GM21423 (cell line): ENCODE measurements at regions not wholly inside any gene's neighbourhood (a gene's known extent, or its start where the extent isn't known, plus 50 kb on each side); places are given as distances from the start of the nearest gene placed in this dataset.
"Not testable (repeated sequence)": the region's sequence is repeated elsewhere in the genome, so short reads cannot be mapped to it uniquely, and the experiment has no call there.

Experiments used
- ATAC-seq: cut with Tn5 transposase; IDR thresholded peaks from one replicate; pipeline ENCODE4 v1.9.1; 2021; ENCODE audit warnings: mild to moderate bottlenecking, moderate library complexity; ENCODE audit not compliant: unreplicated experiment

- ATAC-seq: not testable (repeated sequence)
These were observed 180.1 kb upstream of the CNTN6 start for GRCh38 chr3:912717-913116.

- ATAC-seq: no peak
These were observed 169.5 kb upstream of the CNTN6 start for GRCh38 chr3:923161-923910.

GRCh38 chr3:930866-931265, 162.0 kb upstream of the CNTN6 start:
- ATAC-seq: no peak

GRCh38 chr3:933326-933725, 159.5 kb upstream of the CNTN6 start:
- no peak for ATAC-seq

DNA sequence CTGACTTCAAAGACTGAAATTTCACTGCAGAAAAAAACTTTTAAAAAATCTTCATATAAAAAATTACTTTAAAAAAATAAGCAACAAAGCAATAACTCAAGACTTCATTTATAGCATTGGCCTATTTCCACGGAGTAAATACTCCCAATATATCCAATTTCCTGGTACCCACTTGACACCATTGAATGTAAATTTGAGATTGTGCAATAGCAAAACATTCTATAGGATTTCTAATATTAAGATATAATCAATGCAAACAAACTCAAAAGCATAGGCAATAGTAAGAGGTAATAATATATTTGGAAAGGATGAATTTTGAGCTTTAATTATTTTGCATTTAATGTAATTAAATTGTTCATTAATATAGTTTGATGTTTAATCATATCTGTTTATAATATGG, 148.0 kb upstream of the CNTN6 start:
- ATAC-seq: no peak

GRCh38 chr3:945738-946137, 147.1 kb upstream of the CNTN6 start:
- ATAC-seq: no peak

DNA sequence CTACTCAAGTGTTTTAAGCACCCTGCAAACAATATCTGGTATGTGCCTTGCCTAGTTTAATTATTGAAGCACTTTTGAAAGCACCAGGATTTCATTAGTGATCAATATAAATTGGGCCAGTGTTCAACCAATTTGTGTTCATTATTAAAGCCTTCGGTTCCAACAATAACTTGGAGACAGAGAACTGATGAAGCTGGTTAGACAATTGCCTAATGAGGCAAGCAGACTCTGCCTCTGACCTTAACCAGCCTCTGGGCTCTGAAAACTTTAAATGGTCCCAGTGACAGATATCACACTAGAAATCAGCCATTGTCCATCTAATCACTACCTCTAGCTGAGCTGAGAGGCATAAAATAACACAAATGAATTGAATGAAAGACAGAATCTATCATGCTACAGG, 139.9 kb upstream of the CNTN6 start:
- ATAC-seq: no peak

GRCh38 chr3:963255-963654, 129.6 kb upstream of the CNTN6 start:
- ATAC-seq: no peak

GRCh38 chr3:963755-964154, 129.1 kb upstream of the CNTN6 start:
- no peak for ATAC-seq

DNA sequence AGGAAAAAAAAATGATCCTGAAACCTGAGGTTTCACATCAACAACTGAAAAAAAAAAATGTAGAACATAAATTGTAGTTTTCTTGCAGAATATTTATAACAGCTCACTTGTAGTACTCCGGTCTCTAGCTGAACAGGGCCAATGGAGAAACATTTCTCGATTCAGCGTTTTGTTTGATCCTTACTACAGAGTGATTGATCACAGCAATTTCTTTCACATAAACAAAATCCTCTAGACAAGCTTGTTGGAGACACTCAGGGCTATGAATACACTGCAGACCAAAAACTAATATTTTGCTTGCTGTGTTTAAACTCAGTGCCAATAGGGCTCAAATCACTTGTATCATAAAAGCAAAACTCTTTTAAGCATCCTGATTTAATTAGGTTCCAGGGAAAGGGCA, 127.0 kb upstream of the CNTN6 start:
- no peak for ATAC-seq

- no peak for ATAC-seq
These were observed 126.5 kb upstream of the CNTN6 start for GRCh38 chr3:966341-966740.

DNA sequence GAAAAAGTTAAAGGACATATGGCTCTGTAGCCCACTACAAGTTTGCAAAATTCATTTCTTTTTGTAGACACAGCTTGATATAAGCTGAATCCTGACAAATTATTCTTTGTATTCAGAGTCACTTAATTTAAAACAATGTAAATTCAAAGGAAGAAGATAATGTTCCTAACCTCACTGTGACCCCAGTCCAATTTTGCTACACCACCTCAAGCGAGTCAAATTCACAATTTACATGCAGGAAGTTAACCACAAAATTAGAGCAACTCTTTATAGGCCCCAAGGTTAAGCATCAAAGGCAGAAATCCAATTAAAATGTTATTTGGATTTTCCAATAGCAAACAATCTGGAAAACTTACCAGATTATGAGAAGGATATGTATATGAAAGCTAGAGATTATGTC, 119.5 kb upstream of the CNTN6 start:
- ATAC-seq: no peak

GRCh38 chr3:976006-976405, 116.8 kb upstream of the CNTN6 start:
- ATAC-seq: no peak

DNA sequence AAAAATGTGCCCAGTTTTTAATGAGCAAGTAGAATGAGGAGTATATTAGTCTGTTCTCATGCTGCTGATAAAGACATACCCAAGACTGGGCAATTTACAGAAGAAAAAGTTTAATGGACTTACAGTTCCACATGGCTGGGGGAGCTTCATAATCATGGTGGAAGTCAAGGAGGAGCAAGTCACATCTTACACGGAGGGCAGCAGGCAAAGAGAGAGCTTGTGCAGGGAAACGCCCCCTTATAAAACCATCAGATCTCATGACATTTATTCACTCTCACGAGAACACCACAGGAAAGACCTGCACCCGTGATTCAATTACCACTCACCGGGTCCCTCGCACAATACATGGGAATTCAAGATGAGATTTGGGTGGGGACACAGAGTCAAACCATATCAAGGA, 111.7 kb upstream of the CNTN6 start:
- no peak for ATAC-seq

- ATAC-seq: no peak
These were observed 104.0 kb upstream of the CNTN6 start for GRCh38 chr3:988785-989184.

- ATAC-seq: no peak
These were observed 100.0 kb upstream of the CNTN6 start for GRCh38 chr3:992871-993270.

DNA sequence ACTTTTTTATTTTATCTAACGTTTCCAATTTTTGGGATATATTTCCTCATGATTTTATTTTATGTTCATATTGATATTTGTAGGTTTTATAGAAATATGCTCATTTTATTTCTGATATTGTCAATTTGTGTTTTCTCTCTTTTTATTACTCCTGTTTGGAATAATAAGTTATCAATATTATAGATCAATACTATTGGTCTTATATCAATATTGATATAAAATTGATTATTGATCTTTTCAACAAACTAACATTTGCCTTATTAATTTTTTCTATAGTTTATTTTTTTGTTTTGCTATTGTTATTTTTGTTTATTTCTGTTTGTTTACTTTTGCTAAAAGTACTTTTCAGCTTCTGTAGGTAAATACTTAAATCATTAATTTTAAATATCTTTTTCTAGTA, 90.8 kb upstream of the CNTN6 start:
- ATAC-seq: no peak

GRCh38 chr3:1007866-1008265, 85.0 kb upstream of the CNTN6 start:
- ATAC-seq: no peak

- no peak for ATAC-seq
These were observed 82.6 kb upstream of the CNTN6 start for GRCh38 chr3:1010228-1010627.

DNA sequence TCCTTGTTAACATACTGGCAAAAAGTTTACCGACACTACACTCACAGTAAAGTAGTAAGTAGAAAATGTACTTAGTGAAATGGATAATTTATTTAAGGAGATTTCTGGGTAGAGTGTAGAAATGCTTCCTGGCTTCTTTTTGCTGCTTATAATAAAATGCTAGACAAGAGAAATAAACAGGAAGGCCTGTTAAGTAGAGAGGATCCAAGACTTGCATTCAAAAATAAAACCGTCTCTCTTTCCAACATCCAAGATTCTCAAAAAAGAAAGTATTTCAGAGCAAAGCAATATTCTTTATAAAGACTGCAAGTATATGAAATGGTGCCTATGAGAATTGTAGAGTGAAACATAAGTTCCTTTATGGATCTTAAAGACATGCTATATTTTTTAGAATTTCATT, 77.0 kb upstream of the CNTN6 start:
- ATAC-seq: no peak

- no peak for ATAC-seq
These were observed 75.0 kb upstream of the CNTN6 start for GRCh38 chr3:1017870-1018269.

DNA sequence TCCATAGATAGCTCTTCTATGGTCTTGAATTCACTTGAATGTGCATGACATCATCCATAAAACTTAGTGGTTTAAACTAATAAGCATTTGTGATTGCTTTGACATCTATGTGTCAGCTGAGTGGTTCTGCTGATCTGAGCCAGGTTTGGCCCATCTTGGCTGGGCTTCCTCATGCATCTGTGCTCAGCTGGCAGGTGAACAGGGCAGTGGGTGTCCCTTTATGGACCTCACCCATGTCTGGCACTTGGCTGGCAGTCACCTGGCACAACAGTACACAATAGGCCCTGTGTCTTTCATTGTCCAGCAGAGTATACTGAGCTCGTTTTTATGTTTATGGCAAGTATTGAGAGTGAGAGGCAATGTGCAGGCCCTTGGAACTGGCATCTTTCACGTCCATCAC, 73.7 kb upstream of the CNTN6 start:
- no peak for ATAC-seq

- no peak for ATAC-seq
These were observed 66.4 kb upstream of the CNTN6 start for GRCh38 chr3:1026395-1026794.
